Stimulated activated CD4-positive, alpha-beta T cell treated with anti-CD3 and anti-CD28 coated beads, Interleukin-4, amount 100 ng/mL, for 4 hours (primary cell): ENCODE measurements at regions not wholly inside any gene's neighbourhood (a gene's known extent, or its start where the extent isn't known, plus 50 kb on each side); places are given as distances from the start of the nearest gene placed in this dataset.
"Not testable (repeated sequence)": the region's sequence is repeated elsewhere in the genome, so short reads cannot be mapped to it uniquely, and the experiment has no call there.

Source experiments
- DNase-seq, 2 experiments: peaks; one replicate each; pipeline ENCODE4 v3.0.0-alpha.2; 2020

- no peak for DNase-seq
Observed at GRCh38 chr18:5717256-5717655, 173.5 kb upstream of the EPB41L3 start.

- DNase-seq, result no peak
Observed at GRCh38 chr18:5710676-5711075, 166.9 kb upstream of the EPB41L3 start.

GRCh38 chr18:5710235-5710634 is 166.4 kb upstream of the EPB41L3 start:
- no peak for DNase-seq

- no peak for DNase-seq
Observed at GRCh38 chr18:5709476-5710095, 165.8 kb upstream of the EPB41L3 start.

- DNase-seq, result no peak
Observed at GRCh38 chr18:5707586-5707985, 163.8 kb upstream of the EPB41L3 start.

GRCh38 chr18:5705393-5705792 is 161.6 kb upstream of the EPB41L3 start:
- DNase-seq, result no peak

GRCh38 chr18:5704847-5705246 is 161.1 kb upstream of the EPB41L3 start:
- DNase-seq, result no peak

- not testable (repeated sequence) for DNase-seq
Observed at GRCh38 chr18:5702016-5702415, 158.2 kb upstream of the EPB41L3 start.

- DNase-seq, result no peak
Observed at GRCh38 chr18:5693699-5694294, 150.0 kb upstream of the EPB41L3 start.

- DNase-seq, result no peak
Observed at GRCh38 chr18:5678779-5679406, 135.1 kb upstream of the EPB41L3 start.

GRCh38 chr18:5678278-5678677 is 134.5 kb upstream of the EPB41L3 start:
- DNase-seq, result no peak

GRCh38 chr18:5673616-5674015 is 129.8 kb upstream of the EPB41L3 start:
- no peak for DNase-seq

GRCh38 chr18:5669585-5669984 is 125.8 kb upstream of the EPB41L3 start:
- DNase-seq, result no peak

- DNase-seq, result no peak
Observed at GRCh38 chr18:5668087-5668715, 124.4 kb upstream of the EPB41L3 start.

GRCh38 chr18:5667356-5667755 is 123.6 kb upstream of the EPB41L3 start:
- DNase-seq, result no peak

GRCh38 chr18:5662586-5663090 is 118.8 kb upstream of the EPB41L3 start:
- no peak for DNase-seq

- DNase-seq, result no peak
Observed at GRCh38 chr18:5661179-5661578, 117.4 kb upstream of the EPB41L3 start.

- DNase-seq, result no peak
Observed at GRCh38 chr18:5653802-5654201, 110.0 kb upstream of the EPB41L3 start.

- no peak for DNase-seq
Observed at GRCh38 chr18:5651736-5652135, 107.9 kb upstream of the EPB41L3 start.

- no peak for DNase-seq
Observed at GRCh38 chr18:5649439-5649838, 105.6 kb upstream of the EPB41L3 start.

GRCh38 chr18:5646739-5647138 is 102.9 kb upstream of the EPB41L3 start:
- no peak for DNase-seq

- DNase-seq, result no peak
Observed at GRCh38 chr18:5643288-5643687, 99.5 kb upstream of the EPB41L3 start.

GRCh38 chr18:5640939-5641338 is 97.1 kb upstream of the EPB41L3 start:
- no peak for DNase-seq

- DNase-seq, result no peak
Observed at GRCh38 chr18:5639131-5639530, 95.3 kb upstream of the EPB41L3 start.
